Smooth muscle cell (in vitro differentiated cells): ENCODE measurements at regions not wholly inside any gene's neighbourhood (a gene's known extent, or its start where the extent isn't known, plus 50 kb on each side); places are given as distances from the start of the nearest gene placed in this dataset.

Experiments used
- DNase-seq: peaks from one replicate; lab custom pipeline; 2025; ENCODE audit not compliant: unreplicated experiment; lab: John Stamatoyannopoulos, UW
- H2AFZ ChIP-seq: fragments of 200-600 bp; sonication (generic); 2 replicates; pipeline ENCODE4 v1.6.0; 2016; ENCODE audit warnings: antibody characterized with exemption, low read depth, mild to moderate bottlenecking
- H3F3A ChIP-seq: fragments of 200-600 bp; sonication (generic); 2 replicates; pipeline ENCODE4 v1.6.0; 2017; ENCODE audit warnings: antibody characterized with exemption, low read depth
- H3K27ac ChIP-seq: fragments of 200-600 bp; sonication (generic); 2 replicates; pipeline ENCODE4 v1.5.1; 2016; ENCODE audit warnings: low read depth, mild to moderate bottlenecking
- H3K27me3 ChIP-seq: fragments of 200-600 bp; sonication (generic); 2 replicates; pipeline ENCODE4 v1.6.1; 2016; ENCODE audit warnings: low read depth, mild to moderate bottlenecking
- H3K36me3 ChIP-seq: fragments of 200-600 bp; sonication (generic); 2 replicates; pipeline ENCODE4 v1.5.1; 2016; ENCODE audit warnings: low read depth
- H3K4me1 ChIP-seq: fragments of 200-600 bp; sonication (generic); 2 replicates; pipeline ENCODE4 v1.5.1; 2016; ENCODE audit warnings: low read depth
- H3K4me2 ChIP-seq: fragments of 200-600 bp; sonication (generic); 2 replicates; pipeline ENCODE4 v1.6.0; 2016; ENCODE audit warnings: mild to moderate bottlenecking
- H3K4me3 ChIP-seq: fragments of 200-600 bp; sonication (generic); 2 replicates; pipeline ENCODE4 v1.5.1; 2016; ENCODE audit warnings: mild to moderate bottlenecking
- H3K79me2 ChIP-seq: fragments of 200-600 bp; sonication (generic); 2 replicates; pipeline ENCODE4 v1.6.0; 2016; ENCODE audit warnings: low read depth, mild to moderate bottlenecking
- H3K9ac ChIP-seq: fragments of 200-600 bp; sonication (generic); 2 replicates; pipeline ENCODE4 v1.6.0; 2016; ENCODE audit warnings: low read depth
- H3K9me3 ChIP-seq: fragments of 200-600 bp; sonication (generic); replicated peaks from 2 replicates; pipeline ENCODE4 v1.5.1; 2016; ENCODE audit warnings: low read depth
- H4K20me1 ChIP-seq: fragments of 200-600 bp; sonication (generic); 2 replicates; pipeline ENCODE4 v1.6.0; 2016; ENCODE audit warnings: low read depth
- WGBS: methylation state at CpG from one replicate; pipeline ENCODE4 v1.1.7; 2016; ENCODE audit warnings: low lambda C conversion rate; 5-methylcytosine and 5-hydroxymethylcytosine counted together
- TF ChIP-seq, protein P1 (sequence below): fragments of 200-600 bp; sonication (generic); IDR thresholded peaks from 2 replicates; pipeline ENCODE4 v1.5.1; 2017; ENCODE audit warnings: borderline replicate concordance, mild to moderate bottlenecking, antibody characterized with exemption; ENCODE audit not compliant: insufficient read depth, poor library complexity, severe bottlenecking

- H3K9me3 ChIP-seq = no peaks in the 10 kb centered on the region
Observed at GRCh38 chr10:130351466-130352290, 215.5 kb downstream of the GLRX3 start.

GRCh38 chr10:130352291-130352645, 216.1 kb downstream of the GLRX3 start:
- Histone ChIP-seq H3K9ac (no peak overlapping the region), H3K4me3 (no peak overlapping the region), H3K36me3 (no peaks in the 10 kb centered on the region), H3K9me3 (no peaks in the 10 kb centered on the region), H3K4me1 (no peaks in the 10 kb centered on the region), H4K20me1 (no peaks in the 10 kb centered on the region), H3K4me2 (no peak overlapping the region), H2AFZ (no peak overlapping the region), H3K79me2 (no peaks in the 10 kb centered on the region), H3F3A (no peaks in the 10 kb centered on the region), H3K27me3 (no peaks in the 10 kb centered on the region), H3K27ac (no peak overlapping the region)
- TF ChIP-seq, protein P1, sequence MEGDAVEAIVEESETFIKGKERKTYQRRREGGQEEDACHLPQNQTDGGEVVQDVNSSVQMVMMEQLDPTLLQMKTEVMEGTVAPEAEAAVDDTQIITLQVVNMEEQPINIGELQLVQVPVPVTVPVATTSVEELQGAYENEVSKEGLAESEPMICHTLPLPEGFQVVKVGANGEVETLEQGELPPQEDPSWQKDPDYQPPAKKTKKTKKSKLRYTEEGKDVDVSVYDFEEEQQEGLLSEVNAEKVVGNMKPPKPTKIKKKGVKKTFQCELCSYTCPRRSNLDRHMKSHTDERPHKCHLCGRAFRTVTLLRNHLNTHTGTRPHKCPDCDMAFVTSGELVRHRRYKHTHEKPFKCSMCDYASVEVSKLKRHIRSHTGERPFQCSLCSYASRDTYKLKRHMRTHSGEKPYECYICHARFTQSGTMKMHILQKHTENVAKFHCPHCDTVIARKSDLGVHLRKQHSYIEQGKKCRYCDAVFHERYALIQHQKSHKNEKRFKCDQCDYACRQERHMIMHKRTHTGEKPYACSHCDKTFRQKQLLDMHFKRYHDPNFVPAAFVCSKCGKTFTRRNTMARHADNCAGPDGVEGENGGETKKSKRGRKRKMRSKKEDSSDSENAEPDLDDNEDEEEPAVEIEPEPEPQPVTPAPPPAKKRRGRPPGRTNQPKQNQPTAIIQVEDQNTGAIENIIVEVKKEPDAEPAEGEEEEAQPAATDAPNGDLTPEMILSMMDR = no peak
- DNase-seq = no peak
- 79% methylated on average over 9 of the region's 9 CpGs for WGBS

More at GRCh38 chr10:130351466-130352290, 215.5 kb downstream of the GLRX3 start:
- Histone ChIP-seq H3F3A (no peaks in the 10 kb centered on the region), H3K27me3 (no peaks in the 10 kb centered on the region), H3K27ac (no peak overlapping the region), H3K79me2 (no peaks in the 10 kb centered on the region), H2AFZ (no peak overlapping the region), H4K20me1 (no peaks in the 10 kb centered on the region), H3K9ac (no peak overlapping the region), H3K4me1 (no peaks in the 10 kb centered on the region), H3K4me3 (no peak overlapping the region), H3K36me3 (no peaks in the 10 kb centered on the region), H3K4me2 (no peak overlapping the region)
- TF ChIP-seq, protein P1 = no peak
- 91% methylated on average over 16 of the region's 17 CpGs for WGBS
- no peak for DNase-seq

GRCh38 chr10:130353928-130354572, 217.9 kb downstream of the GLRX3 start:
- 88% methylated on average over 10 of the region's 10 CpGs for WGBS
- H3K79me2 ChIP-seq = no peaks in the 10 kb centered on the region
- H3F3A ChIP-seq = no peaks in the 10 kb centered on the region
- no peaks in the 10 kb centered on the region for H3K9me3 ChIP-seq
- H2AFZ ChIP-seq = no peak overlapping the region
- TF ChIP-seq, protein P1 = no peak
- peaks cover 5% of the 10 kb centered on the region for H3K27me3 ChIP-seq
- DNase-seq = no peak
- no peak overlapping the region for H3K4me2 ChIP-seq
- H3K36me3 ChIP-seq = no peaks in the 10 kb centered on the region
- no peaks in the 10 kb centered on the region for H3K4me1 ChIP-seq
- H4K20me1 ChIP-seq = no peaks in the 10 kb centered on the region
- H3K27ac ChIP-seq = no peak overlapping the region
- no peak overlapping the region for H3K9ac ChIP-seq
- no peak overlapping the region for H3K4me3 ChIP-seq

DNA sequence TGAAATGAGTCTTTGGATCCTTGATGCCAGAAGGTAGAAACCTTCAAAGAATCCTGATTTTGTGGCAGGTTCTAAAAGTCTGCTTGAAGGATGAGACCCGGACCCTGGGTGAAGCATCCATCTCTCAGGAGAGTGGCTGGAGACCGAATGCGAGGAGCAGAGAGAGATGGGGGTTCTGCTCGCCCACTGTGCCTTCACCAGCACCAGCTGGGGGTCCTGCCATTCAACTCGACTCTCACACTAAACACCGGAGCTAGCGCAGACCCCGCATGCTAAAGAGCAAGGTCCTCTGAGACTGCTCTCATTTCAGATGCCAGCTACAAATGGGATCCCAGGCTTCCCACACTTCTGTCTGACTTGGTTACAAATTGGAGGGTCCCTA, 218.4 kb downstream of the GLRX3 start:
- Histone ChIP-seq H3K4me1 (no peaks in the 10 kb centered on the region), H3K27ac (no peak overlapping the region), H4K20me1 (no peaks in the 10 kb centered on the region), H3K79me2 (no peaks in the 10 kb centered on the region), H3K4me2 (no peak overlapping the region), H2AFZ (no peak overlapping the region), H3K27me3 (peaks cover 5% of the 10 kb centered on the region), H3K9ac (no peak overlapping the region), H3K36me3 (no peaks in the 10 kb centered on the region), H3K9me3 (no peaks in the 10 kb centered on the region), H3F3A (no peaks in the 10 kb centered on the region), H3K4me3 (no peak overlapping the region)
- 92% methylated on average over 8 of the region's 8 CpGs for WGBS
- no peak for DNase-seq
- TF ChIP-seq, protein P1 = no peak
